ENCODE measurements at regions not wholly inside any gene's neighbourhood (a gene's known extent, or its start where the extent isn't known, plus 50 kb on each side); places are given as distances from the start of the nearest gene placed in this dataset.

DNA sequence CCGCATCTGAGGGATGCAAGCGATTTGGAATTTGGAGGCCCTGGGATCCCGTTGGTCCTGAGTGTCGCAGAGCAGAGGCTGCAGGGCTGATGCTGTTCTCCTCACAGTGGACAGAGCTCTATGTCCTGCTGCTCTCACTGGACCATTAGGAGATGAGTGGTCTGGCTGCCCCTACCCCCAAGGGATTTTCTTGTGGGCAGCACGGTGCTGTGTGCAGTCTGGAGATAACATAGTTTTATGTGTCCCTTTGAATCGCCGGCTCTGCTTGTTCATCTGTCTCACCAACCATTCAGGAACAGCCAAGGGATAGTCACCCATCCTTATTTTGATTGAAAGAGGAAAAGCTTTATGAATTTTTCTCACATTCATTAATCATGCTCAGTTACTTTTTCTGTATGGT lies 49.9 kb downstream of the CHRM3 start:
- Histone ChIP-seq H3K9ac (ENCODE audit: low read depth, low read length) (no peak overlapping the region), H3K9me3 (replicated peaks; ENCODE audit: low read length) (peaks cover 10% of the 10 kb centered on the region), H3K27me3 (ENCODE audit: control insufficient read depth, insufficient read depth, low read length) (no peaks in the 10 kb centered on the region), H3K36me3 (ENCODE audit: insufficient read depth, low read length) (no peaks in the 10 kb centered on the region), H3K4me2 (ENCODE audit: low read length) (no peak overlapping the region), H3K4me3 (ENCODE audit: low read length) (no peak overlapping the region), H3K4me1 (ENCODE audit: control insufficient read depth, insufficient read depth, low read length) (no peaks in the 10 kb centered on the region)

DNA sequence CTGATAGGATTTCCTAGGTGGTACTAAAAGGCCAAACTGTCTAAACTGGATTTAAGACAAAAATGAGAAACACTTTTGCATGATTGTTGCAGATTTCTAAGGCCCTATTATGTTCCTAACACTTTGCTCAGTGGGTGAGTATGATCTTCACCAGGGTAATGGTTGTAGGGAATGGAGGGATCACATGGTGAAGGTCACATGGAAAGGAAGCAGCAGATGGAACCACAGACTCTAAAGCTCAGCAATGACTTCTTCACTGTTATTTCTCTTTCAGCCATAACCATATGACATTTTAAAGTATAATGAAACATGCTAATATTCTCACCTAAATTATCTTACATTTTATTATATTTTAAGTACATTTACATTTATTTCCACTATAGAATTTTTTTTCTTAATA lies 51.5 kb downstream of the CHRM3 start:
- Histone ChIP-seq H3K4me3 (ENCODE audit: low read length) (no peak overlapping the region), H3K36me3 (ENCODE audit: insufficient read depth, low read length) (no peaks in the 10 kb centered on the region), H3K4me2 (ENCODE audit: low read length) (no peak overlapping the region), H3K4me1 (ENCODE audit: control insufficient read depth, insufficient read depth, low read length) (no peaks in the 10 kb centered on the region), H3K9ac (ENCODE audit: low read depth, low read length) (no peak overlapping the region), H3K27me3 (ENCODE audit: control insufficient read depth, insufficient read depth, low read length) (no peaks in the 10 kb centered on the region), H3K9me3 (replicated peaks; ENCODE audit: low read length) (peaks cover 8% of the 10 kb centered on the region)

DNA sequence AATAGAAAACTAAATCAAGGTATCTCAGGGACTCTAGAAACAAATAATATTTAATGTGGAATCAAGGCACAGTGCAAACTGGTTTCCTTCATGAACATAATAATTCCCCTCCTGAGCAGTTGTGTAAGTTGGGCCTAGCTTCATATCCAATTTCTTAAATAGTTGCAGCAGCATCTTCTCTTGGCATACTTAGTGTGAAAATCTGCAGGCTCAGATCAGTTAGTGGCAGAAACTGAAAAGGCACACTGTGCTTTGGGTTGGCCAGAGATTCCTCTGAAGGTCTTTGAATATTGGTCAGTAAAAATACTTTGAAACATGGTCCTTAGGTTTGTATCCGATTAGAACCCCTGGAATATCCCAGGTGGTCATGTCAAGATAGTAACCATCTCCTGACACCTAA lies 52.5 kb downstream of the CHRM3 start:
- no peaks in the 10 kb centered on the region for H3K36me3 ChIP-seq (ENCODE audit: insufficient read depth, low read length)
- H3K4me1 ChIP-seq (ENCODE audit: control insufficient read depth, insufficient read depth, low read length) = no peaks in the 10 kb centered on the region
- no peaks in the 10 kb centered on the region for H3K27me3 ChIP-seq (ENCODE audit: control insufficient read depth, insufficient read depth, low read length)
- no peak overlapping the region for H3K4me3 ChIP-seq (ENCODE audit: low read length)
- no peak overlapping the region for H3K4me2 ChIP-seq (ENCODE audit: low read length)
- peaks cover 8% of the 10 kb centered on the region for H3K9me3 ChIP-seq (replicated peaks; ENCODE audit: low read length)
- H3K9ac ChIP-seq (ENCODE audit: low read depth, low read length) = no peak overlapping the region

DNA sequence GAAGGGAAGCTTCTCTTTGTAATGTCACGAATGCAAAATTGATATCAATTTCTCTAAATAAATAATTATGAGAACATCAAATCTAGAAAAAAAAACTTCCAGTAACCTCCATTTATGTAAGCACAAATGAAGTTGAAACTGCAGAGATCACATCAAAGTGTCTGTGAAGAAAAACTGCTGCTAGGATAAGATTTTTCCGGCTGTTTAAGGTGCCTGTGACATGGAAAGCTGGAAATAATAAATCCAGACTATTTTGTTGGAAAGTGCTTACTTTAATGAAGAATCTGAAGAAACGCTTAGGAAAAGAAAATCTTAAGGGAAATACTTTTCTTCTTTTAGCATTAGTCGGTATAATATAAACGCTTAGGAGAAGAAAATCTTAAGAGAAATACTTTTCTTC lies 57.0 kb downstream of the CHRM3 start:
- Histone ChIP-seq H3K4me1 (ENCODE audit: control insufficient read depth, insufficient read depth, low read length) (no peaks in the 10 kb centered on the region), H3K27me3 (ENCODE audit: control insufficient read depth, insufficient read depth, low read length) (no peaks in the 10 kb centered on the region), H3K4me3 (ENCODE audit: low read length) (no peak overlapping the region), H3K9ac (ENCODE audit: low read depth, low read length) (no peak overlapping the region), H3K9me3 (replicated peaks; ENCODE audit: low read length) (peaks cover 12% of the 10 kb centered on the region), H3K36me3 (ENCODE audit: insufficient read depth, low read length) (no peaks in the 10 kb centered on the region), H3K4me2 (ENCODE audit: low read length) (no peak overlapping the region)

DNA sequence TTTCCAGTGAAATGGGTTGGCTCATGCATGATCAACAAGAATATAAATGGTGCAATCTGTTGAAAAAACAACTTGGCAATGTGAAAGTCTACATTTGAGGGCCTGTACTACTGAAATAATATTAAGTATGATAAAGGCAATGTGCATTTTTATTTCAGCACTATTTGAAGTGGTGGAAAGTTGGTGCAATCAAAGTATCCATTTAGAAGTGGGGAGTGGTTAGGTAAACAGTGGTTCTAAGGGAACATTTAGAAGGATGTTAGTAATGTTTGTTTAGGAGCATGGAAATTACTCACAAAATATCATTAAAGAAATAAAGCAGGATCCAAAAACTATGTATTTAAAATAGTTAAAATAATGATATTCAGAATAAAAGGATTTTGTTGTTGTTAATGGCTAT lies 60.2 kb downstream of the CHRM3 start:
- no peak overlapping the region for H3K4me3 ChIP-seq (ENCODE audit: low read length)
- H3K27me3 ChIP-seq (ENCODE audit: control insufficient read depth, insufficient read depth, low read length) = no peaks in the 10 kb centered on the region
- H3K9me3 ChIP-seq (replicated peaks; ENCODE audit: low read length) = peaks cover 5% of the 10 kb centered on the region
- H3K4me2 ChIP-seq (ENCODE audit: low read length) = no peak overlapping the region
- no peak overlapping the region for H3K9ac ChIP-seq (ENCODE audit: low read depth, low read length)
- H3K36me3 ChIP-seq (ENCODE audit: insufficient read depth, low read length) = no peaks in the 10 kb centered on the region
- no peaks in the 10 kb centered on the region for H3K4me1 ChIP-seq (ENCODE audit: control insufficient read depth, insufficient read depth, low read length)

DNA sequence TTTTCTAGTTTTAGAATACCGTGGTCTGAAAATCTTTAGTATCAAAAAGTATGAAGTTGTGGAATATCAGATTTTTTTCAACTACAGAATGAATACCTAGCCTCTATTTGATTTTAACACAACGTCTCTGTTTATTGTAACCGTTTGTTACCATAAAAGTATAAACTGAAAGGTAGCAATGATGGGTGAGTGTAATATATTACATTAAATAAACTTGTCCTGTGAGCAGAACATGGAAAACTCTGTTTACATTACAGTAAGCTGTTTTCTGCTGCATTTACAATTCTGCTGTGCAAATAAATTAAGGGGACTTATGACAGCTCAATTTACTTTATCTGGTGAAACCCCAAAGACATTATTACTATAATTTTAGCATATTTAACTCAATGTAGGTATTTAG lies 62.5 kb downstream of the CHRM3 start:
- Histone ChIP-seq H3K9me3 (replicated peaks; ENCODE audit: low read length) (peaks cover 5% of the 10 kb centered on the region), H3K36me3 (ENCODE audit: insufficient read depth, low read length) (no peaks in the 10 kb centered on the region), H3K4me2 (ENCODE audit: low read length) (no peak overlapping the region), H3K27me3 (ENCODE audit: control insufficient read depth, insufficient read depth, low read length) (no peaks in the 10 kb centered on the region), H3K9ac (ENCODE audit: low read depth, low read length) (no peak overlapping the region), H3K4me3 (ENCODE audit: low read length) (no peak overlapping the region), H3K4me1 (ENCODE audit: control insufficient read depth, insufficient read depth, low read length) (no peaks in the 10 kb centered on the region)

DNA sequence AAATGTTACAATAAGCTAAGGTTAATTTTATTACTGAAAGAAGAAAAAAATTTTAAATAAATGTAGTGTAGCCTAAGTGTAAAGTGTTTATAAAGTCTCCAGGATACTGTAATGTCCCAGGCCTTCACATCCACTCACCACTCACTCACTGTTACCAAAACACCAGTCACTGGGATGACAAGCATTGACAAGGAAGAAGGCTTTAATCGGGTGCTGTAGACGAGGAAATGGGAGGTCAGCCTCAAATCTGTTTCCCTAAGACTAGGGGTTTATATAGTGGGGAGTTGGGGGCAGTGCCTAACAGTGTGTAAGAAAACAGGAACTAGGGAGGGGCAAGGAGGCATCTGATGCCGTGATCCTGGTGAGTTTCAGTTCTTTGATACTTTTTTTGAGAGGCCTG lies 69.4 kb downstream of the CHRM3 start:
- Histone ChIP-seq H3K9me3 (replicated peaks; ENCODE audit: low read length) (peaks cover 4% of the 10 kb centered on the region), H3K27me3 (ENCODE audit: control insufficient read depth, insufficient read depth, low read length) (no peaks in the 10 kb centered on the region), H3K9ac (ENCODE audit: low read depth, low read length) (no peak overlapping the region), H3K36me3 (ENCODE audit: insufficient read depth, low read length) (no peaks in the 10 kb centered on the region), H3K4me1 (ENCODE audit: control insufficient read depth, insufficient read depth, low read length) (no peaks in the 10 kb centered on the region), H3K4me3 (ENCODE audit: low read length) (no peak overlapping the region), H3K4me2 (ENCODE audit: low read length) (no peak overlapping the region)

DNA sequence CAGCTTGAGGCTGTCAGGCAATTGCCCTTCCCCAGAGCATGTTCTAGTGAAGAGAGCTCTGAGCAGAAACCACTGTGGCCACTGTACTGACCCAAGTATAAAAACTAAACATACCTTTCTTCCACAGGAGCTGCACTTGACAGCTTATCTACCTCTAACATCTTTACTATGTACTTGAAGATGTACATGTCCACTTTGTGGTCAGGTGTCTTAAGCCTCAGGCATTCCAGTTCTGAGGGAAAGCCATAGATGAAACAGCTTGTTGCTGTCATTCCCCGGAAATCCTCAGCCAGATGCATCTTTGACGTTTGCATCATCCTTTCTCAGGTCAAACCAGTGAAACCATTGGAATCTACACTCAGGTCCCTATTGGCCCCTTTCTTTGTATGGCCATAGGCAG lies 70.4 kb downstream of the CHRM3 start:
- H3K9me3 ChIP-seq (replicated peaks; ENCODE audit: low read length) = peaks cover 4% of the 10 kb centered on the region
- no peak overlapping the region for H3K4me2 ChIP-seq (ENCODE audit: low read length)
- H3K9ac ChIP-seq (ENCODE audit: low read depth, low read length) = no peak overlapping the region
- H3K27me3 ChIP-seq (ENCODE audit: control insufficient read depth, insufficient read depth, low read length) = no peaks in the 10 kb centered on the region
- H3K4me1 ChIP-seq (ENCODE audit: control insufficient read depth, insufficient read depth, low read length) = no peaks in the 10 kb centered on the region
- H3K36me3 ChIP-seq (ENCODE audit: insufficient read depth, low read length) = no peaks in the 10 kb centered on the region
- no peak overlapping the region for H3K4me3 ChIP-seq (ENCODE audit: low read length)

DNA sequence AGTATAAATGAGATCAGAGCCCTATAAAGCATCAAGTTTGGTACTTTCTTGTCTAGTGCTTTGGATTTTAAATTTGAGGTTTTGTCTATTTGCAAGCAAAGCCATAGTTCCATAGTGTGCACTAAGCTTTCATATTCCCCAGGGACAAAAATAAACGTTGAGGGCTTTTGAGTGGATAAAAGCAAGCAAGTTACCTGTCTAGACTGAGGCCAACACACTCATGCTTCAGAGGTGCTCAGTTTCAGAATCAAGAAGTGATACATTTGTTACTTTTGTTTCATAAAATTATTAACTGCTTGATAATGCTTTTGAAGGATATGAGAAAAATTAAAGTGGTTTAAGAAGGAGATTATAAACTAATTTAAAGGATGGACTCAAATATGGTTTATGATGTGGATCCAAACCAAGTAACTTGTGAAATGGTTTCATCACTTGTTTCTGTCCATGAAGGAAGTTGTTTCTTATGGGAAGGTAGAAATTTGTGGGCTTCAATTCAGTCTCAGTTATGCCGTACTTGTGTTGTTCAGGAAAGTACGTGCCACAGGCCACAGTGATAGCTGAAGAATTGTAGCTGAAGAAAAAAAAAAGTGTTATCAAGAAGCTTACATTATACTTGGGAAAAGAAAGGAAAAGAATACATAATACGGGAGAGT lies 71.2 kb downstream of the CHRM3 start:
- no peak overlapping the region for H3K9ac ChIP-seq (ENCODE audit: low read depth, low read length)
- H3K4me2 ChIP-seq (ENCODE audit: low read length) = no peak overlapping the region
- H3K27me3 ChIP-seq (ENCODE audit: control insufficient read depth, insufficient read depth, low read length) = no peaks in the 10 kb centered on the region
- H3K36me3 ChIP-seq (ENCODE audit: insufficient read depth, low read length) = no peaks in the 10 kb centered on the region
- peaks cover 4% of the 10 kb centered on the region for H3K9me3 ChIP-seq (replicated peaks; ENCODE audit: low read length)
- H3K4me3 ChIP-seq (ENCODE audit: low read length) = no peak overlapping the region
- no peaks in the 10 kb centered on the region for H3K4me1 ChIP-seq (ENCODE audit: control insufficient read depth, insufficient read depth, low read length)

DNA sequence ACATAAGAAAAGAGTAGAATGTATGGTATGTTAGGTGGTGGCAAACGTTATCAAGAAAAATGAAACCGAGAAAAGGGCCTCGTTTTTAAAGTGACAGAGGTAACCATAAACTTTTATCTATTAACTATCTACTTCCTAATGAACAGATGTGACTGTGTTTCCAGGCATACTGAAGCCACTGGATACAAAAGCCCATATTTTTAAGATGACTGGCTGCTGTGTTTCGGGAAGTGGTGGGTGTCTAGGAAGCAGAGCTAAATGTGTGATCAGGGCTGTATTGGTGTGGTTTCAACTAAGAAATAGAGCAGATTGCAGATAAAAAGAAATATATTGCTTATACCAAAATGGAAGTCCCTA lies 71.8 kb downstream of the CHRM3 start:
- no peak overlapping the region for H3K4me2 ChIP-seq (ENCODE audit: low read length)
- H3K36me3 ChIP-seq (ENCODE audit: insufficient read depth, low read length) = no peaks in the 10 kb centered on the region
- H3K4me1 ChIP-seq (ENCODE audit: control insufficient read depth, insufficient read depth, low read length) = no peaks in the 10 kb centered on the region
- H3K9me3 ChIP-seq (replicated peaks; ENCODE audit: low read length) = peaks cover 4% of the 10 kb centered on the region
- no peaks in the 10 kb centered on the region for H3K27me3 ChIP-seq (ENCODE audit: control insufficient read depth, insufficient read depth, low read length)
- no peak overlapping the region for H3K9ac ChIP-seq (ENCODE audit: low read depth, low read length)
- H3K4me3 ChIP-seq (ENCODE audit: low read length) = no peak overlapping the region

DNA sequence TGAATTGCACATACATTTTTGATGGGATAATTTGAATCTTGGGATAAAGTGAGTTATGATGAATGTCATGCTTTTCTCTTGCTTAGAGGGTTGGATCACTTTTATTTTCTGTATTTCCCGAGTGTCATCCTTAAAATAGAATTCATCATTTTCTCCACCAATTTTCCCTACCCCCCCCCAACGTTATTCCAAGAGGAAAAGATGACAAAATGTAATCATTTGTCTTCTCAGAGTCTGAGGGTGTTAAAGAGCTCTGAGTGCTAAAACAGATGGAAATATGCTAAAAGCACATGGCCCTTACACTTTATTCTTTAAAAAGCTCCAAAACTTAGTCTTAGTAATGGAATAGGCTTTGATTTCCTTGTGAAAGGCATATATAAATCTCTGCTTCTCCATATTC lies 81.4 kb downstream of the CHRM3 start:
- no peak overlapping the region for H3K9ac ChIP-seq (ENCODE audit: low read depth, low read length)
- H3K9me3 ChIP-seq (replicated peaks; ENCODE audit: low read length) = peaks cover 5% of the 10 kb centered on the region
- H3K27me3 ChIP-seq (ENCODE audit: control insufficient read depth, insufficient read depth, low read length) = no peaks in the 10 kb centered on the region
- no peaks in the 10 kb centered on the region for H3K4me1 ChIP-seq (ENCODE audit: control insufficient read depth, insufficient read depth, low read length)
- H3K4me3 ChIP-seq (ENCODE audit: low read length) = no peak overlapping the region
- no peaks in the 10 kb centered on the region for H3K36me3 ChIP-seq (ENCODE audit: insufficient read depth, low read length)
- H3K4me2 ChIP-seq (ENCODE audit: low read length) = no peak overlapping the region

DNA sequence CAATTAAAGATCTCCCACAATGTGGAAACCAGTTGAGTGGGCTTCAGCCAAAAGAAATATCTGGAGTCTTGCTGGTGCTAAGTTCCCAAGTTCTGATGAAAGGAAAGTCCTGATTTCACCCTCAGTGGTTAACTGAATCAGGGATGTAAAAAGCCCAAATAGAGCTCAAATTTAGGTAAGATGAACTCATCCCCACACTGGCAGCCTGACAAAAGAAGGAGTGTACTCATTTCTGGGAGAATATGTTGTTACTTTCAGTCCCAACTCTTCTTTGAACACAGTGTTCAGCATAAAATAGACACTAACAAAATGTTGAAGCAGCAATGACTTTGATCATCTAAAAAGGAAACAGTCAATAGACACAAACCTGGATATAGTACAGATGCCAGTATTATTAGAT lies 91.7 kb downstream of the CHRM3 start:
- Histone ChIP-seq H3K4me3 (ENCODE audit: low read length) (no peak overlapping the region), H3K4me1 (ENCODE audit: control insufficient read depth, insufficient read depth, low read length) (no peaks in the 10 kb centered on the region), H3K9ac (ENCODE audit: low read depth, low read length) (no peak overlapping the region), H3K36me3 (ENCODE audit: insufficient read depth, low read length) (no peaks in the 10 kb centered on the region), H3K27me3 (ENCODE audit: control insufficient read depth, insufficient read depth, low read length) (no peaks in the 10 kb centered on the region), H3K4me2 (ENCODE audit: low read length) (no peak overlapping the region), H3K9me3 (replicated peaks; ENCODE audit: low read length) (peaks cover 3% of the 10 kb centered on the region)

Measured in skeletal muscle satellite cell (primary cell).